NCI-H128 (cell line): ENCODE measurements at regions not wholly inside any gene's neighbourhood (a gene's known extent, or its start where the extent isn't known, plus 50 kb on each side); places are given as distances from the start of the nearest gene placed in this dataset.

Experiments
- DNase-seq: peaks from one replicate; lab custom pipeline; 2025; ENCODE audit not compliant: unreplicated experiment; lab: John Stamatoyannopoulos, UW

- DNase-seq, result no peak
Observed at GRCh38 chr11:70644343-70645060, 246.2 kb downstream of the CTTN start.

GRCh38 chr11:70645537-70645936, 247.2 kb downstream of the CTTN start:
- no peak for DNase-seq

GRCh38 chr11:70646272-70647049, 248.1 kb downstream of the CTTN start:
- no peak for DNase-seq

- no peak for DNase-seq
Observed at GRCh38 chr11:70647188-70648166, 249.1 kb downstream of the CTTN start.

GRCh38 chr11:70650075-70650909, 252.0 kb downstream of the CTTN start:
- DNase-seq, result no peak

- DNase-seq, result no peak
Observed at GRCh38 chr11:70651031-70651430, 252.7 kb downstream of the CTTN start.

GRCh38 chr11:70654016-70654415, 255.7 kb downstream of the CTTN start:
- DNase-seq, result no peak

- no peak for DNase-seq
Observed at GRCh38 chr11:70655816-70656215, 257.5 kb downstream of the CTTN start.

- no peak for DNase-seq
Observed at GRCh38 chr11:70656252-70656651, 257.9 kb downstream of the CTTN start.

- DNase-seq, result no peak
Observed at GRCh38 chr11:70660059-70660888, 261.9 kb downstream of the CTTN start.

GRCh38 chr11:70660889-70661197, 262.5 kb downstream of the CTTN start:
- no peak for DNase-seq

- DNase-seq, result no peak
Observed at GRCh38 chr11:70661761-70662501, 263.6 kb downstream of the CTTN start.

- DNase-seq, result no peak
Observed at GRCh38 chr11:70662691-70663098, 264.4 kb downstream of the CTTN start.

- DNase-seq, result no peak
Observed at GRCh38 chr11:70663815-70664214, 265.5 kb downstream of the CTTN start.

GRCh38 chr11:70666311-70666710, 268.0 kb downstream of the CTTN start:
- DNase-seq, result no peak

- DNase-seq, result no peak
Observed at GRCh38 chr11:70667767-70668166, 269.4 kb downstream of the CTTN start.

GRCh38 chr11:70668204-70669202, 270.2 kb downstream of the CTTN start:
- no peak for DNase-seq

- DNase-seq, result no peak
Observed at GRCh38 chr11:70669281-70669680, 271.0 kb downstream of the CTTN start.
